ENCODE measurements at regions not wholly inside any gene's neighbourhood (a gene's known extent, or its start where the extent isn't known, plus 50 kb on each side); places are given as distances from the start of the nearest gene placed in this dataset.
"Not testable (repeated sequence)": the region's sequence is repeated elsewhere in the genome, so short reads cannot be mapped to it uniquely, and the experiment has no call there.

GRCh38 chr3:72614394-72615074 lies 233.7 kb downstream of the SHQ1 start:
- TF ChIP-seq ZFX (IDR thresholded peaks at IDR 0.05; ENCODE audit: borderline replicate concordance) = no peak
- TF ChIP-seq, protein P1, sequence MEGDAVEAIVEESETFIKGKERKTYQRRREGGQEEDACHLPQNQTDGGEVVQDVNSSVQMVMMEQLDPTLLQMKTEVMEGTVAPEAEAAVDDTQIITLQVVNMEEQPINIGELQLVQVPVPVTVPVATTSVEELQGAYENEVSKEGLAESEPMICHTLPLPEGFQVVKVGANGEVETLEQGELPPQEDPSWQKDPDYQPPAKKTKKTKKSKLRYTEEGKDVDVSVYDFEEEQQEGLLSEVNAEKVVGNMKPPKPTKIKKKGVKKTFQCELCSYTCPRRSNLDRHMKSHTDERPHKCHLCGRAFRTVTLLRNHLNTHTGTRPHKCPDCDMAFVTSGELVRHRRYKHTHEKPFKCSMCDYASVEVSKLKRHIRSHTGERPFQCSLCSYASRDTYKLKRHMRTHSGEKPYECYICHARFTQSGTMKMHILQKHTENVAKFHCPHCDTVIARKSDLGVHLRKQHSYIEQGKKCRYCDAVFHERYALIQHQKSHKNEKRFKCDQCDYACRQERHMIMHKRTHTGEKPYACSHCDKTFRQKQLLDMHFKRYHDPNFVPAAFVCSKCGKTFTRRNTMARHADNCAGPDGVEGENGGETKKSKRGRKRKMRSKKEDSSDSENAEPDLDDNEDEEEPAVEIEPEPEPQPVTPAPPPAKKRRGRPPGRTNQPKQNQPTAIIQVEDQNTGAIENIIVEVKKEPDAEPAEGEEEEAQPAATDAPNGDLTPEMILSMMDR (IDR thresholded peaks at IDR 0.05) = no peak
- H3K27ac ChIP-seq = no peak overlapping the region

- TF ChIP-seq, protein P1 (IDR thresholded peaks at IDR 0.05) = no peak
- TF ChIP-seq ZFX (IDR thresholded peaks at IDR 0.05; ENCODE audit: borderline replicate concordance) = no peak
- H3K27ac ChIP-seq = no peak overlapping the region
These were observed 234.4 kb downstream of the SHQ1 start for GRCh38 chr3:72613871-72614270.

GRCh38 chr3:72609114-72609513 lies 239.1 kb downstream of the SHQ1 start:
- H3K27ac ChIP-seq = not testable (repeated sequence)

DNA sequence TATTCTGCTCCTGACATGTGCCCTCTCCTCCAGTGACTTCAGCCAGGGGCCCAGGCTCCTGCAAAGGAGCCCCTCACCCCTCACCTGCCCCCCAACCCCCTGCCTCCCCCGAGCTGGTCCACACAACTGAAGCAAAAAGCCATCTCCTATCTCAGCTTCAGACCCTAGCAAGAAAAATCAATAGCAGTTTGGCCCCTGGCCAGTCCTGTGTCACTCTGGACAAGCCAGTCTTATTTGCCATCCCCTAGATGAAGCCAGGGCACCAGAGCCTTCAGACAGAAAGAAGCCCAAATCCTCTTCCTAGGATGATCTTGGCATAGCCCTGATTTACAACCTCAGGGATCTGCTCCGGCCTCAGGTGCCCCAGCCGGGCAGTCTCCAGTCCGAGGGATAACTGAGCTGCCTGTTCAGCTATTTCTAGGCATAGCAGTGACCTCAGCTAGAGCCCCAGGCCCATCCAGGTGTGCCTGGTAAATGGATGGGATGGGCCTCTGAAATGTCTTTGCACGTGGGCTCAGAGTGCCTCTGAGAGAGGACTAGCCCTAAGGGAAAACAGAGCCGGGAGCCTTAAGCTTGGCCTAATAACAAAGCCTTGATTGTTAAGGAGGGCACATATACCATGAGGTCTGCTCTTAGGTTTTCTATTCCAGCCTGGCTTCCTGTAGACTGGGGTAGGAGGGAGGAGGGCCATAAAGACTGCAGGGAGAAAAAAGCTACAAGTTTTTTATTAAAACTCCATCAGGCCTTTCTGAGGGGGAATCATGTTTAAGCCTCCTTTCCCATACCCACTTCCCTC lies 242.0 kb downstream of the SHQ1 start:
- no peak overlapping the region for H3K27ac ChIP-seq
- TF ChIP-seq, protein P1 (IDR thresholded peaks at IDR 0.05) = no peak
- TF ChIP-seq ZFX (IDR thresholded peaks at IDR 0.05; ENCODE audit: borderline replicate concordance) = no peak

- no peak overlapping the region for H3K27ac ChIP-seq
- TF ChIP-seq ZFX (IDR thresholded peaks at IDR 0.05; ENCODE audit: borderline replicate concordance) = no peak
- TF ChIP-seq, protein P1 (IDR thresholded peaks at IDR 0.05) = no peak
These were observed 243.9 kb downstream of the SHQ1 start for GRCh38 chr3:72604328-72604727.

- no peak for TF ChIP-seq ZFX (IDR thresholded peaks at IDR 0.05; ENCODE audit: borderline replicate concordance)
- TF ChIP-seq, protein P1 (IDR thresholded peaks at IDR 0.05) = no peak
- H3K27ac ChIP-seq = no peak overlapping the region
These were observed 246.1 kb downstream of the SHQ1 start for GRCh38 chr3:72601983-72602750.

GRCh38 chr3:72601060-72601459 lies 247.2 kb downstream of the SHQ1 start:
- H3K27ac ChIP-seq = no peak overlapping the region
- TF ChIP-seq, protein P1 (IDR thresholded peaks at IDR 0.05) = no peak
- no peak for TF ChIP-seq ZFX (IDR thresholded peaks at IDR 0.05; ENCODE audit: borderline replicate concordance)
